HG03378 (cell line): ENCODE measurements at regions not wholly inside any gene's neighbourhood (a gene's known extent, or its start where the extent isn't known, plus 50 kb on each side); places are given as distances from the start of the nearest gene placed in this dataset.
A peak's percentile ranks its signal among the peaks of the same experiment; 100 is the strongest.

Experiments used
- ATAC-seq: cut with Tn5 transposase; IDR thresholded peaks from one replicate; pipeline ENCODE4 v1.9.1; 2021; ENCODE audit warnings: mild to moderate bottlenecking, moderate library complexity; ENCODE audit not compliant: unreplicated experiment

DNA sequence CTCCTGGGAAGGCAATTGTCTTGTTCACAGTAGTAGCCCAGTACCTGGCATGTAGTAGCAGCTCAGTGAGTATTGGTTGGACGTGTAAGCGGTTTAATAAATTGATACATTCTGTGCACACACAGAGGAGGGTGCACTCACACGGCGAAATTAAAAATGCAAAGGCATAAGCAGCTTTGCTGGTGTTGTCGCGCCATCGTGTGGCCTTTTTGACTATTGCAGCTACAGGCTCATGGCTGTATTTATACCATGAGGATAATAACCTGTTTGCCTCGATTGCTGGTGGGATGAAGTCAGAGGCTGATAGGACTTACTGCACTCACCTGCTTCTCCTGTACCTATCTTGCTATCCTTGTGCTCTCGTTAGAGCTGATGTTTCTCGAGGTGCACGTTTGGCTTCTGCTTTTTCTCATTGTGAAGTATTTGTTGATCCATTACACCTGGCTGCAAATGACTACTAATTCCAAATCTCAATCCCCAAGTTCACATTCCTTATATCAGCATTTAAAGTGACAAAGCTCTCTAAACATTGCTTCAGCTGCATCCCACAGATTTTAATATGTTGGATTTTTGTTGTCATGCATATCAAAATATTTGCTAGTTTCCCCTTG lies 61.5 kb downstream of the TBXT start:
- peak; percentile 90 for ATAC-seq

DNA sequence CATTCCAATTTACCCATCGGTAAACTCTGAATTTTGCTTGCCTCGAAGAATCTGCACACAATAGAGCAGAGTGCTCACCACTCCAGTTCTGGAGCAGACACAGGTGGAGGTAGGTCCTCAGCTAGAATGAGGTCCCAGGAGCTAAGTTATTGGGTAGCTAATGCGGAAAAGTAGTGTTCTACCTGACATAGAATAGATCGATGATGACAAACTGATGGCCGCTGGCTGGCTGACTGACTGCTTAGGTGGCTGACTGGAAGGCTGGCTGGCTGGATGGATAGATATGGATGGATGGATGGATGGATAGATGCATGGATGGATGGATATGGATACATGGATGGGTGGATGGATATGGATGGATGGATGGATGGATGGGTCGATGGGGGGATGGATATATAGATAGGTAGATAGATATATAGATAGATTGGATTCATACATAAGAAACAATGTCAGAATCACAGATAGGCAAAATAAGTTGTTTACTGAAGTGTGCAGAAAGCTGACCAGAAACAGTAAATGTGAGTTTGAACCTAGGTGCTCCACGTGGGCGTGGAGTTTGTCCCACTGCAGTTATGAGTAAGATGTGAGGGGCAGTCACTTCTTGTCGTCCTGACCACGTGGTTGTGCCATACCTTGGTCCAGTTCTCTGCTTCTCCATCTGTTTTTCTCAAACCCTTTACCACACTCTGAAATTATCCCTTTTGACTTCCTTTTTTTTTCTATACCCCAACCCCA lies 62.1 kb downstream of the TBXT start:
- ATAC-seq: peak; percentile 41

DNA sequence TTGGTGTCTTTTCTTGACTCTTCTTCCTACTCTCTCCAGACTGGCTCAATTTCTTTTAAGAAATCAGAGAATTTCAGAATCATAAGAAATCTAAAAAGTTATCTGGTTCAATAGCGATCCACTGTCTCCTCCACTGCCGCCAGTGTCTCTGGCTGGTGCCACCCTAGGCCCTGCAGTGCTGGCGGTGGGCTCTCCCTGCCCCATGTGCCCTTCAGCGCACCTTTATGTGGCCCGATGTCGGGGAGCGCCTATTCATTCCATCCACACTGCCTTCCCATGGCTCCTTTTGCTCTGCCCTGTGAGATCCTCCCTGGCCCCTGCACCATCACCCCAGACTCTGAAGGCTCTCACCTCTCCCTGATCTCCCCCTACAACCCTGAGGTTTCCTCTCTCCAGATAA lies 62.8 kb downstream of the TBXT start:
- no peak for ATAC-seq

DNA sequence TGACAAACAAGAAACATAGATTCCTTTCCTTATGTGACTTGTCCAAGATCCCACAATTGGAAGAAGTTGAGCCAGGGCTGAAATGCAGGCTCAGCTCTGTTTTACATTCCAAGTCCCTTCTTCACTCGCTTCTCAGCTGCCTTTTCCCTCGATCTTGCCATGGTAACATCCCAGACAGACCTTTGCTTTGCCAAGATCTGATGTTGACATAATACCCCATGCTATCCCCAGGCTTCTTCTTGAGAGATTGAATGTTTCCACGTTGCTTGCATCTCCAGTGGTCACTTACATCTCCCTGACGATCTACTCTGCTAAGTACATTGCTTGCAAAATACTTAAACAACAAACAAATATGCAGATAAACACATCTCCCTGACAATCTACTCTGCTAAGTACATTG lies 63.5 kb downstream of the TBXT start:
- no peak for ATAC-seq

DNA sequence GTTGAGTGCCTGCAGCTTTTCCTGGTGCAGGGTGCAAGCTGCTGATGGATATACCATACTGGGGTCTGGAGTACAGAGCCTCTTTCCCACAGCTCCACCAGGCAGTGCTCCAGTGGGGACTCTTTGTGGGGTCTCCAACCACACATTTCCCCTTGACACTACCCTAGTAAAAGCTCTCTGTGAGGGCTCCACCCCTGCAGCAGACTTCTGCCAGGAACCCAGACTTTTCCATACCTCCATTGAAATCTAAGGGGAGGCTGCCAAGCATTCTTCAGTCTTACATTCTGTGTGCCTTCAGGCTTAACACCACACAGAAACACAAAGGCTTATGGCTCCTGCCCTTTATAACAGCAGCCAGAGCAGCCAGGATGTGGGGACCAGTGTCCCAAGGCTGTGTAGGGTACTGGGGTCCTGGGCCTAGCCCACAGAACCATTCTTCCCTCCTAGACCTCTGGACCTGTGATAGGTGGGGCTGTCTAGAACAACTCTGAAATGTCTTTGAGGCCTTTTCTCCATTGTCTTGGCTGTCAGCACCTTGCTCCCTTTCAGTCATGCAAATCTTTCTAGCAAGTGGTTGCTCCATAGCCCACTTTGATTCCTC lies 65.7 kb downstream of the TBXT start:
- ATAC-seq: no peak

DNA sequence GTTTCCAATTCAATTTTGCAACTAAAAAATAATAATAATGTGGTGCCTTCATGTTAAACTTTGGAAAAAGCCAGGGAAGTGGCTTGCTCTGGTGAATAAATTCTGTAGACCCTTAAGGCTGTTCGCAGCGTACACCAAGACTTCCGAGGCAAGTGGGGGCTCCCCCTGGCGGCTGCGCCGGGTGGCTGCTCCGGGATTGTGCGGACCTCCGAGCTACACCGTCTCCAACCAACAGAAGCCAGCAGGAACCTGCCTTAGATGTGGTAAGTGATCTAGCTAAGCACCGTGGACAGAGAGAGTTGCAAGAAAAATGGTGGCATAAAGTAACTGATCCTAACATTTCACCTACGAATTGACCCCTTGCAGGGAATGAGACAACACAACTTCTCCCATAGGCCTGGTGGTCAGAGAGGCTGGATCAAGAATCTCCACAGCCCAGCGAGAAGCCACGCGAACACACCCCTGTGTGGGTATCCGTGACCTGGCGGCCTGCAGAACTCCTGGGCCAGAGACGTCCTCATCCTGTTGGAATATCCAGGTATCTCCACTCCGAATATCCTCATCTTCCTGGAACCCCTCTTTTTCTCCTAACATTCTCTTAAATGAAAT lies 69.6 kb downstream of the TBXT start:
- peak; percentile 85 for ATAC-seq

DNA sequence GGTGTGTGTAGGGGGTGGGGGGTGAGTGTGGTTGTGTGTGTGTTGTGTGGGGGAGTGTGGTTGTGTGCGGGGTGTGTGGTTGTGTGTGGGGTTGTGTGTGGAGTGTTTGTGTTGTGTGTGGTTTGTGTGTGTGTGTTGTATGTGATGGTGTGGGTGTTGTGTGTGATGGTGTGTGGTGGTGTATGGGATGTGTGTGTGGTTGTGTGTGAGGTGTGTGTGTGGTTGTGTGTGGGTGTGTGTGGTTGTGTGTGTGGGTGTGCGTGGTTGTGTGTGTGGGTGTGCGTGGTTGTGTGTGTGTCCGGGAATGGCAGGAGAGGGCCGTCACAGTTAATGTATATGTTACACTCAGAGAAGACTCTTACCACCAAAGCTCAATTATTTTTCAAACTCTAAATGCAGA lies 79.8 kb downstream of the TBXT start:
- ATAC-seq: no peak

DNA sequence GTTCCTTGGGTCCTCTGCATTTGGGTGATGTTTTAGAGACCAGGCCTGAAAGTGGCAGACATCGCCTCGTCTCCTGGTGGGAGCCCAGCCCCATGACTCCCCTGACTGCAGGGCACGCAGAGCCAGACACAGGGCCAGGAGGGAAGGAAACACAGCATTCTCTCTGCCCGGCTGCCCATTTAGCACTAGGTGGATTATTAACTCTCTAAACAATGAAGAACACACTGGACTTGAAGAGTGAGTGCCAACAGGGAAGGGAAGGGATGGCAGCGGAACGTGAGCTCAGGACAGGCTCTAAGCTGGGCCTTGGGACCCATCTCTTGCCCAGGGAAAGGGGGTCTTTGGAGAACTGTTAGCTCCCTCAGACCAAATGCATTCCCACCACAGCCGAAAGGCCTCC lies 80.4 kb downstream of the TBXT start:
- ATAC-seq: no peak

DNA sequence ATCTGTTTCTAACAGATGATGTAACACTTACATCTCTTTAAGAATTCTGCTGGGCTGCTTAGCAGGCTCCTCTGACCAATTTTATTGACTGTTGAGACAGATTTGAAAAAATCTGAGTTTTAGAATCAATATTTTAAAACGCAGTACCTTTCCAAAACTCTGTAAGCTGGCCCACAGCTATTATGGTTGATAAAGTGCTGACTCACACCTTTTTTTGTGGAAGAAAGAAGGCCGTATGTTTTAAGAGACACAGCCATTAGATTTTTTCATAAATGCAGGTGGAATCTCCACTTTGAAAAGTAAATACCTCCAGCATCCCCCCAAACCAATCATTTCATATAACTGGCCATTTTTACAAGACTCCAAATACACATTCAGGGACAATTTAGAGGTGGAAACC lies 82.2 kb downstream of the TBXT start:
- ATAC-seq: no peak

DNA sequence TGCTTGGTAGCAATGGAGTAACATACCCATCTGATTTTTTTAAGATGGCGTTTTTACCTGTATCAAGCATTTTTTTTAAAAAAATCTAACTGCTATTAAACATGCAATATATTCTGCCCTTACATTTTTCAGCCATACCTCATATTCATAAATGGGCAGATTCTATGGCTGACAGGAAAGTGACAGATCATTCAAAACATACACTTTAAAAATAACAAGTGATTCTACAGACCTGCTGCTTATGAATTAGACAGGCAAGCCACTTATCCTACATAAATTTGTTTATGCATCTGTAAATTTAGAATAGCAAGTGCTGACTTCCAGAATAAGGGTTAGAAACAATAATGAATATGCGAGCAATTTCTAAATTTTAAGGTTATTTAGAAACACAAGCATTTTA lies 82.7 kb downstream of the TBXT start:
- no peak for ATAC-seq

DNA sequence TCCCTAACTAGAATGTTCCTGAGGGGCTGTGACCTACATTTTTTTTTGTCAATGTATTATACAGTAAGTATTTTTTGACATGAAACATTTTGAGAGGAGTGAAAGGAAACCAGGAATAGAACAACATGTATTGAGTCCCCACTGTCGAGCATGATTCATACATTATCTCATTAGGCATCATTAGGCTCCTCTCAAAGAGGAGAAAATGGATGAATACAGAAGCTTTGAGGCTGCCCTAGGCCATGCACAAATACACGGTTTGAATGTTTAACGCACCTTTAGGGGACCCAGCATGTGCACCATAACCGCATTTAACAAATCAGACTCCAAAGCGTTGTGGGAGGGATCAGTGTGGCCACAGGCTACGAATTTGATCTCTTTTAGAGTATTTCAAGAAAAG lies 87.8 kb downstream of the TBXT start:
- no peak for ATAC-seq

DNA sequence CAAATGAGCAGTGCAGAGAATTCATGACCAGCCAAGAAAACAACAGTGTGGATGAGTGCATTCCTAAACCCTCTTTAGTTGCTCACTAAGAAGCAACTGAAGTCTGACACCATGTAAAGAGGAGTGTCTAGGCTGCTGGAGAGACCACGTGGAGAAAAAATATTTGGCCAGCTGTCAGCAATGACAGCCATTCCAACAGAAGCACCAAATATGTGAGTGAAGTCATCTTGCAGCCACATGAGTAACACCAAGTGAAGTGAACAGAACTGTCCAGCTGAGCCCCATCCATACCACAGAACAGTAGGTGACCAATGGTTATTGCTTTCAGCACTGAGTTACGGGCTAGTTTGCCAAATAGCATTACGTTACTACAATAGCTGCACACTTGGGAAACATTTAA lies 89.4 kb downstream of the TBXT start:
- no peak for ATAC-seq

DNA sequence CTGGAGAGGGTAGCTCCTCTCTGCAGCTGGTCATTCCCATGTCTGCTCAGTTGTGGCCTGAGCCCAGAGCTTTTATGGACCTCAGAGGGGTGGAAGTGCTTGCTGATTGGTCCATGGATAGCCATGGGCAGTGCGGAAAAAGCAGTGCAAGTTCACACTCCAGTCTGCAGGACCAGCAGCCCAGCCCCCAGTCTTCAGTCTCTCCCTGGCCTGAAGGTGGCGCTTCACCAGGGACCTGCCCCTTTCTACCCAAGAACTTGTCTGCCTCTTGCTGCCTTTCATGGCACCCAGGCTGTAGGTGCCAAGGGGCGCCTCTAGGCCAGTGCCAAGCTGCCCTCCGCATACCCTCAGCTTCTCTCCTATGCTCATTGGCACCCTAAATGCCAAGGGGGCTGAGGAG lies 91.0 kb downstream of the TBXT start:
- no peak for ATAC-seq

DNA sequence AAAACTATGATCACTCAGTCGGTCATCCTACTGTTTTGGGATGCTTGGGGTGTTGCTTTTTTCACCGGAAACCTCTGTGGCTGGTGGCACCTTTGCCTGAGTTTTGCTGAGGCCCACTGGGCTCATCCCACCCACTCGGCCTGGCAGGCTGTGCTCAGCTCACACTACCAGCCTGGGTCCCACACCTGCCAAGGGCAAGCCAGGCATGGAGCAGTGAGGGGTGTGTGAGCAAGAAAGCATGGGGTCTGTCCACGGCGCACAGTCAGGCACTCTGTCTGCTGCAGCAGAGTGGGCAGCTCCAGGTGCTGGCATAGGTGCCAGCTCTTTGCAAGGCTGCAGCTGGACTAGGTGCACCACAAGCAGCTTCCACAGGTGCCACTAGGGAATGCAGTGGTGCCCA lies 91.7 kb downstream of the TBXT start:
- no peak for ATAC-seq

DNA sequence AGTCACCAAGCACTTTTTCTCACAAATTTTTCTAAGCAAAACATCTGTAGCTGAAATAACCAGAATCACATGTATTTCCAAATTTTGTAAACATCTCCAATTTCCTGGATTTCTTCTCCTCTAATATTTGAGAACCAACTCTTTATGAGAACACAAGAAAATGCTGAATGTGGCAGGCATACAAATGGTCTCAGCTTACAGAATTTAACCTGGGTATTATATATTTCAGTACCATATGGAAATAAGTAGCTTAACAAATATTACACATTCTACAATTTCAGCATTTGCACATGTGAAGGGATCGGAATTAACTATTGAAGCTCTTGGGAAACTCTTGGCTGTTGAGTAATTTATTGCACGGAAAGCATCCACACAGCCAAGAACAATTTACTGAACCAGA lies 92.5 kb downstream of the TBXT start:
- no peak for ATAC-seq

DNA sequence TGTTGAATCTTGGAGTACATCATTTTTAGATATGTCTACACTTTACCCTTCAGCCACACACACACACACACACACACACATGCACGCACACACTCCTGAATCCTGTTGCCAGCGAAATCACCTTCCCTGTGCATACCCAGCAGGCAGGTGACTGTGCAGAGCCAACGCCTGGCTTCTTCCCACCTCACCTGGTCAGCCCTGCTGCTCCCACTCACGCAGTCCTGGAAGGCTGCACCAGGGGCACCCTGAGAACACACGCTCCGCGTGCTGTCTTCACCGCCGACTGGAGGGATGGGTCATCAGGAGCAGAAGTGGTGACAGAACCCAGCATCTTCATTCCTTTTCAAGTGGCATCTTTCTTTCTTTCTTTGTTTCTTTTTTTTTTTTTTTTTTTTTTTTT lies 94.6 kb downstream of the TBXT start:
- no peak for ATAC-seq

DNA sequence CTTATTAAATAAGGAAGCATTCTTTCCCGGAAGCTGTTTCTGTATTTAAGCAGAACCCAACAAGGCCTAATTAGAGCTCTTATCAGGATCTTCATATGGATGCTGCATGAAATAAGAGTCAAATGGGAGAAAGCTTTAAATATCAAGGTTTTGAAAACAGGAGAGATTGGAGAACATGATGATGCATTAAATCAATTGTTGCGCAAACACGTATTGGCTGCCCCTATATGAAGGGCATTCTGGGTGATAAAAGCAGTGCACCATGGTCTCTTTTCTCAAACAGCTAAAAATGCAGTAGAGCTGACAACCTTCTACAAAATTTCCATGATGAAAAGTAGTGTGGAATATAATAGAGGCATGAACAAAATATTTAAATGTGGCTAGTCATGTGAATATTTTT lies 98.9 kb downstream of the TBXT start:
- ATAC-seq: no peak

DNA sequence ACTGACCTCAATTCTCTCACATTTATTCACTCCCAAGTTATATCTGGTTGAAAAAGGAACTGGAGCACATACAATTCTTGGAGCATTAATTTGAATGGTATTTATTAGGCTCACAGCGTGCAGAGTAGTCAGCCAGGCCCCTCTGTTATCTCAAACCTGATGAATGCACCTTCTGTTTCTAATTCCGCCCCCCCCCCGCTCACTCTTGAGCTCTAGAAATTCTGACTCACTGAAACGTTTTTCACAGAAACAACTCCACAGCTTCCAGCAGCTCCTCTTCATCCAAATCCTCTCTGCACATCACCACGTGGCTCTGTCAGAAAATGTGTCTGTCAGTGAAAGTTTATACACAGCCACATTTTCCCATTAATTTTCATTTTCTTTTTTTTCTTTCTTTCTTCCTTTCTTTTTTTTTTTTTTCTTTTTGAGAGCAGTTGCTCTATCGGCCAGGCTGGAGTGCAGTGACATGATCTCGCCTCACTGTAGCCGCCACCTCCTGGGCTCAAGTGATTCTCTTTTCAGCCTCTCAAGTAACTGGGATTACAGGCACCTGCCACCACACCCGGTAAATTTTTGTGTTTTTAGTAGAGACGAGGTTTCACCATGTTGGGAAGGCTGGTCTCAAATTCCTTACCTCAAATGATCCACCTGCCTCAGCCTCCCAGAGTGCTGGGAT lies 109.4 kb downstream of the TBXT start:
- ATAC-seq: no peak

DNA sequence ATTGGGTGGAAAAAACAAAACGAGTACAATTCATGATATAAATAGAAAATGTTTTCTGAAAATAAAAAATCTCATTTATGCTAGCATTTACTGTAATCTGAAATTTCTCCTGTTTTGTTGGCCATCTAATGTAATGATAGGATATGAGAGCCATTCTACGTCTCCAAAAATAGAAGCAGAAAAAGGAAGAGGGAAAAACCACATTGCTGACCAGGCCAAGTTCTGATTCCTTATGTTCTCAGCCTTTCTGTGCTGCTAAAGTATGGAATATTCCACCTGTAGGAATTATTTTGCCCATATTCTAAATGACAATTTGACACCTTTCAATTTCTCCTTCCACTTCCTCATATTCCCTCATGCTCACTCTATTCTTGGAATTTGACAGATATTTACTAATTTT lies 110.2 kb downstream of the TBXT start:
- no peak for ATAC-seq

DNA sequence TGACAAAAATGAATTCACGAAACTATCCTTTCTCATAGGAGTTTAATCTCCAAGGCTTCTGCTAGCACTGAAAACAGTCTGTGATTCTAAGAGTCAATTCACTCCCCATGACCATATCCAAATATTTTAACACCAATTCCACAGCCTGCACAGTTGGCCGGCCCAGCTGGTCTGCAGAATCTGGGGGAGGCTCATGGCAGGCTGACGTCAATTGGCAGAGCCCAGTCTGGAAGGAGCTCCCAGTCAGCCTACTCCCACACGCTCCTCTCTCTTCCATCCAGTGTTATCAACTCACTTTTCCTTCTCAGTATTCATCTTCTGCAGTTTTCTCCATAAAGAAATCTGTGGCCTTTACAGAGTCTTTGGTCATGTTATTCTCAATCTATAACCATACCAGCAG lies 111.0 kb downstream of the TBXT start:
- no peak for ATAC-seq

DNA sequence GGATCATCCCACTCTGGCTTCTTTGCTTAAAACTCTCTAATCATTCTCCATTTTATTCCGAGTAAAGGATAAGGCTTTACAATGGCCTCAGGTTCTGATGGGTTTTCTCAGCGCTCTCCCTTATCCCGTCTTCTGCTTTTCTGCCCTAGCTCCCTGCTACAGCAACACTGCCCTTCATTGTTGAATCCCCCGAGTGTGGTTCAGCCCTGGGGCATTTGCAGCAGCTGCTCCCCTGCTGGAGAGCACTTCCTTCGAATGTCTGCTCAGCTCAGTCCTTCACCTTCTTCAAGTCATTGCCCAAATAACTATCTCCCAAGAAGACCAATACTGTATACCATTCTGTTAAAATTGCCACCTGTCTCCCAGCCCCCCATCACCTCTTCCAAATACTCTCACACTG lies 111.8 kb downstream of the TBXT start:
- ATAC-seq: no peak

DNA sequence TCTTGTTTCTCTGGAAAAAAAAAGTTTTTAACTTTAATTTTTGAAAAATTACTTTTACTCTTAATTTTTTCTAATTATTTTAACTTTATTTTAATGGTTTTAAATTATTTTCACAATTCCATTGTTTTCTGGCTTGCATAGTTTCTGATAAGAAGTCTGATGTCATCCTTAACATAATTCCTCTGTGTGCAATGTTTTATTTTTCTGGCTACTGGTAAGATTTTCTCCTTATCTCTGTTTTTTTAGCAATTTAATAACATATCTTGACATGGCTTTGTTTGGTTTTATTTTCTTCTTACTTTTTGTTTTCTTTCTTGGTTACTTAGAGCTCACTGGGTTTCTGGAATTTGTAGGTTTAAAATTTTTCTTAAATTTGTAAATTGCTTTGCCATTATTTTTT lies 114.8 kb downstream of the TBXT start:
- ATAC-seq: no peak
